BJ (cell line): ENCODE measurements at regions not wholly inside any gene's neighbourhood (a gene's known extent, or its start where the extent isn't known, plus 50 kb on each side); places are given as distances from the start of the nearest gene placed in this dataset.

ENCODE experiments used
- CTCF ChIA-PET: fragments of 350-600 bp; formaldehyde crosslinking; extraction: SDS; loops from one replicate; lab custom pipeline; 2021; ENCODE audit warnings: antibody characterized with exemption, inconsistent platforms; lab: Yijun Ruan, JAX
- POLR2A ChIA-PET: fragments of 300-600 bp; sonication (Branson Sonifier 250); formaldehyde crosslinking; extraction: SDS; loops from one replicate; lab custom pipeline; 2021; ENCODE audit warnings: antibody characterized with exemption; lab: Charles Lee
- DNase-seq: peaks from one replicate; pipeline ENCODE4 v3.0.0-alpha.2; 2011; ENCODE audit warnings: low read depth
- H3K27me3 ChIP-seq: 2 replicates; pipeline ENCODE4 v1.6.0; 2011; ENCODE audit warnings: low read length; ENCODE audit not compliant: control insufficient read depth, insufficient read depth
- H3K36me3 ChIP-seq: 2 replicates; pipeline ENCODE4 v1.5.1; 2011; ENCODE audit warnings: low read length; ENCODE audit not compliant: control insufficient read depth, insufficient read depth
- H3K4me3 ChIP-seq: 2 replicates; pipeline ENCODE4 v1.5.1; 2011; ENCODE audit warnings: low read depth, mild to moderate bottlenecking, control low read depth, low read length
- CTCF ChIP-seq: IDR thresholded peaks from 2 replicates; pipeline ENCODE4 v1.5.1; 2011; ENCODE audit warnings: low read depth, mild to moderate bottlenecking, control low read depth, inconsistent platforms, low read length, moderate library complexity; ENCODE audit not compliant: insufficient read depth

- Histone ChIP-seq H3K36me3 (no peaks in the 10 kb centered on the region), H3K4me3 (no peak overlapping the region), H3K27me3 (no peaks in the 10 kb centered on the region)
- ChIA-PET CTCF (no interaction called here), POLR2A (no interaction called here)
- no peak for DNase-seq
- no peak for TF ChIP-seq CTCF
Observed at GRCh38 chr2:81068144-81068543, 763.6 kb upstream of the LRRTM1 start.

GRCh38 chr2:81061016-81061415, 756.5 kb upstream of the LRRTM1 start:
- no peak for DNase-seq
- no peaks in the 10 kb centered on the region for H3K27me3 ChIP-seq
- H3K4me3 ChIP-seq = no peak overlapping the region
- POLR2A ChIA-PET = no interaction called here
- no peaks in the 10 kb centered on the region for H3K36me3 ChIP-seq
- CTCF ChIA-PET = interaction anchor here (1.1 kb wide), 1 partner anchor 18 kb away, joined by 3 read pairs; no protein-coding TSS in a partner anchor
- no peak for TF ChIP-seq CTCF

- POLR2A ChIA-PET = no interaction called here
Observed at GRCh38 chr2:81050580-81051095, 746.1 kb upstream of the LRRTM1 start.

GRCh38 chr2:81043681-81044080, 739.1 kb upstream of the LRRTM1 start:
- Histone ChIP-seq H3K4me3 (no peak overlapping the region), H3K27me3 (no peaks in the 10 kb centered on the region), H3K36me3 (no peaks in the 10 kb centered on the region)
- no peak for DNase-seq
- no peak for TF ChIP-seq CTCF
- POLR2A ChIA-PET = no interaction called here
- CTCF ChIA-PET = interaction anchor here (1.1 kb wide), 1 partner anchor 19 kb away, joined by 4 read pairs; no protein-coding TSS in a partner anchor

More at GRCh38 chr2:81050580-81051095, 746.1 kb upstream of the LRRTM1 start:
- TF ChIP-seq CTCF = no peak
- no peak for DNase-seq
- CTCF ChIA-PET = no interaction called here
- Histone ChIP-seq H3K4me3 (no peak overlapping the region), H3K27me3 (no peaks in the 10 kb centered on the region), H3K36me3 (no peaks in the 10 kb centered on the region)

- ChIA-PET CTCF (no interaction called here), POLR2A (no interaction called here)
- DNase-seq = no peak
- no peak overlapping the region for H3K4me3 ChIP-seq
- H3K36me3 ChIP-seq = no peaks in the 10 kb centered on the region
- TF ChIP-seq CTCF = no peak
- H3K27me3 ChIP-seq = no peaks in the 10 kb centered on the region
Observed at GRCh38 chr2:81007104-81007503, 702.6 kb upstream of the LRRTM1 start.
